ENCODE measurements at regions not wholly inside any gene's neighbourhood (a gene's known extent, or its start where the extent isn't known, plus 50 kb on each side); places are given as distances from the start of the nearest gene placed in this dataset.

DNA sequence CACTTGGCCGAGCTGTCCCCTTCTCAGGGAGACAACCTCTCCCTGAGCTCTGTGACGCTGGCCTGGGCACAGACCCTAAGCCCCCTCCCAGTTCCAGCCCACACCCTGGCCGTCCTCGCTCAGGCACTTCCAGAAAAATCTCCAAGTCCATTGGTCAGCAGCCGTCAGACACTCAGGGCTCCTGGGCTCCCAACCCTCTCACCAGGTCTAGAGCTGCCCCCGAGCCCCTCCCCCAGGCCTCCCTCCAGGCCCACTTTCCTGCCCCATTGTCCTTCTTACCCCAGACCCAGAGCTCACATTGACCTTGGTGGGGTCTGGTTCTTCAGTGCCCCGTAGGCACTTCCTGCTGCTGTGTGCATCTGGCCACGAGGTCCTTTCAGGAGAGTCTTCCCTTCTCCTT lies 249.3 kb upstream of the RTL1 start:
- H3K9ac ChIP-seq (ENCODE audit: low read length), result no peak overlapping the region
- FAIRE-seq, result no peak
- peaks cover 8% of the 10 kb centered on the region for H3K27me3 ChIP-seq (ENCODE audit: insufficient read depth, low read length)
- H3K4me2 ChIP-seq (ENCODE audit: low read length), result no peak overlapping the region
- no peaks in the 10 kb centered on the region for H3K79me2 ChIP-seq (ENCODE audit: insufficient read depth, low read length)
- H3K36me3 ChIP-seq (ENCODE audit: insufficient read depth, low read length), result no peaks in the 10 kb centered on the region
- no peaks in the 10 kb centered on the region for H3K9me3 ChIP-seq (ENCODE audit: insufficient read depth, low read depth, low read length)
- no peak overlapping the region for H2AFZ ChIP-seq (ENCODE audit: low read depth, low read length)
- peaks cover 11% of the 10 kb centered on the region for H3K4me1 ChIP-seq (ENCODE audit: insufficient read depth, low read length)
- TF ChIP-seq, protein P1, sequence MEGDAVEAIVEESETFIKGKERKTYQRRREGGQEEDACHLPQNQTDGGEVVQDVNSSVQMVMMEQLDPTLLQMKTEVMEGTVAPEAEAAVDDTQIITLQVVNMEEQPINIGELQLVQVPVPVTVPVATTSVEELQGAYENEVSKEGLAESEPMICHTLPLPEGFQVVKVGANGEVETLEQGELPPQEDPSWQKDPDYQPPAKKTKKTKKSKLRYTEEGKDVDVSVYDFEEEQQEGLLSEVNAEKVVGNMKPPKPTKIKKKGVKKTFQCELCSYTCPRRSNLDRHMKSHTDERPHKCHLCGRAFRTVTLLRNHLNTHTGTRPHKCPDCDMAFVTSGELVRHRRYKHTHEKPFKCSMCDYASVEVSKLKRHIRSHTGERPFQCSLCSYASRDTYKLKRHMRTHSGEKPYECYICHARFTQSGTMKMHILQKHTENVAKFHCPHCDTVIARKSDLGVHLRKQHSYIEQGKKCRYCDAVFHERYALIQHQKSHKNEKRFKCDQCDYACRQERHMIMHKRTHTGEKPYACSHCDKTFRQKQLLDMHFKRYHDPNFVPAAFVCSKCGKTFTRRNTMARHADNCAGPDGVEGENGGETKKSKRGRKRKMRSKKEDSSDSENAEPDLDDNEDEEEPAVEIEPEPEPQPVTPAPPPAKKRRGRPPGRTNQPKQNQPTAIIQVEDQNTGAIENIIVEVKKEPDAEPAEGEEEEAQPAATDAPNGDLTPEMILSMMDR (IDR thresholded peaks at IDR 0.05; ENCODE audit: insufficient read depth, low read depth, low read length), result no peak
- TF ChIP-seq EZH2 (IDR thresholded peaks at IDR 0.05; ENCODE audit: insufficient read depth, low read length), result no peak
- DNase-seq (ENCODE audit: low read depth), result no peak
- peaks cover 6% of the 10 kb centered on the region for H3K27me3 Mint-ChIP-seq (ENCODE audit: low read depth, unreplicated experiment)
- H3K36me3 Mint-ChIP-seq (ENCODE audit: low read depth, unreplicated experiment), result no peaks in the 10 kb centered on the region
- H4K20me1 ChIP-seq (ENCODE audit: insufficient read depth, low read length), result no peaks in the 10 kb centered on the region
- no peak overlapping the region for H3K27ac Mint-ChIP-seq (ENCODE audit: unreplicated experiment)
- H3K4me1 Mint-ChIP-seq (ENCODE audit: low read depth, unreplicated experiment), result peaks cover 10% of the 10 kb centered on the region
- H3K4me3 Mint-ChIP-seq (ENCODE audit: unreplicated experiment), result no peak overlapping the region
- no peak overlapping the region for H3K27ac ChIP-seq (ENCODE audit: low read depth, low read length)
- H3K4me3 ChIP-seq (ENCODE audit: insufficient read depth, low read depth, low read length), result no peak overlapping the region
- H3K9me3 Mint-ChIP-seq (ENCODE audit: unreplicated experiment), result peaks cover 2% of the 10 kb centered on the region

DNA sequence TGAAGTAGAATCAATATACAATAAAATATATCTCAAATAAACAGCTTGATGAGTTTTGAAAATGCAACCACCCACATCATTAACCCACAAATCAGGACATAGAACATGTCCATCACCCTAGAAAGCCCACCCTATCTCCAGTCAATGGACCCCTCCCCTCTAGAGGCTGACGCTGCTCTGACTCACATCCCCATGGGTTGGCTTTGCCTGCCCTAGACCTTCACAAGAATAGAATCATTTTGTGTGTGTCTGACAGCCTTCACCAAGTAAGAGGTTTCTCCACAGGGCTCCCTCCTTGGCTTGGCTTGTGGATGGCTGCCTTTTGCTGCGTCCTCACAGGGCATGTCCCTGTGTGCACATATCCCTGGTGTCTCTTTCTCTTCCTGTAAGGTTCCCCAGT lies 250.2 kb upstream of the RTL1 start:
- H3K4me1 ChIP-seq (ENCODE audit: insufficient read depth, low read length), result peaks cover 9% of the 10 kb centered on the region
- H3K36me3 ChIP-seq (ENCODE audit: insufficient read depth, low read length), result no peaks in the 10 kb centered on the region
- TF ChIP-seq, protein P1 (IDR thresholded peaks at IDR 0.05; ENCODE audit: insufficient read depth, low read depth, low read length), result no peak
- no peak for TF ChIP-seq EZH2 (IDR thresholded peaks at IDR 0.05; ENCODE audit: insufficient read depth, low read length)
- DNase-seq (ENCODE audit: low read depth) (no peak), FAIRE-seq (no peak)
- H3K36me3 Mint-ChIP-seq (ENCODE audit: low read depth, unreplicated experiment), result no peaks in the 10 kb centered on the region
- no peak overlapping the region for H3K4me3 Mint-ChIP-seq (ENCODE audit: unreplicated experiment)
- H4K20me1 ChIP-seq (ENCODE audit: insufficient read depth, low read length), result no peaks in the 10 kb centered on the region
- no peak overlapping the region for H3K4me2 ChIP-seq (ENCODE audit: low read length)
- H3K4me3 ChIP-seq (ENCODE audit: insufficient read depth, low read depth, low read length), result no peak overlapping the region
- peaks cover 8% of the 10 kb centered on the region for H3K27me3 ChIP-seq (ENCODE audit: insufficient read depth, low read length)
- no peaks in the 10 kb centered on the region for H3K9me3 ChIP-seq (ENCODE audit: insufficient read depth, low read depth, low read length)
- H3K27me3 Mint-ChIP-seq (ENCODE audit: low read depth, unreplicated experiment), result peaks cover 6% of the 10 kb centered on the region
- H3K4me1 Mint-ChIP-seq (ENCODE audit: low read depth, unreplicated experiment), result peaks cover 5% of the 10 kb centered on the region
- H2AFZ ChIP-seq (ENCODE audit: low read depth, low read length), result no peak overlapping the region
- H3K27ac Mint-ChIP-seq (ENCODE audit: unreplicated experiment), result no peak overlapping the region
- H3K27ac ChIP-seq (ENCODE audit: low read depth, low read length), result no peak overlapping the region
- no peaks in the 10 kb centered on the region for H3K79me2 ChIP-seq (ENCODE audit: insufficient read depth, low read length)
- H3K9ac ChIP-seq (ENCODE audit: low read length), result no peak overlapping the region
- no peaks in the 10 kb centered on the region for H3K9me3 Mint-ChIP-seq (ENCODE audit: unreplicated experiment)

DNA sequence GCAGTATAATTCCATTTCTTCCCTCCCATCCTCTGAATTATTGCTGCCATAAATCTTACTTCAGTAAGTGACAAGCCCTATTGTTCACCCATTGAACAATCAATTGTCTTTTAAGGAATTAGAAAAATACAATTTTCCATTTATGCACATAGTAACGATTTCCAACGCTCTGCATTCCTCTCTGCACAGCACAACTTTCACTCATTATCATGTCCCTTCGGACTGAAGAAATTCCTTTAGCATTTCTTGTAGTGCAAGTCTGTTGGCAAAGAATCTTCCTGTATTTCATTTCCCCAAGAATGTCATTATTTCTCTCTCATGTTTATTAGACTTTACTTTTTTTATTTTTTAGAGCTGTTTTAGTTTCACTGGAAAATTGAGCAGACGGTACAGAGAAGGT lies 252.1 kb upstream of the RTL1 start:
- H3K4me3 ChIP-seq (ENCODE audit: insufficient read depth, low read depth, low read length), result no peak overlapping the region
- H3K9me3 Mint-ChIP-seq (ENCODE audit: unreplicated experiment), result no peaks in the 10 kb centered on the region
- no peak overlapping the region for H2AFZ ChIP-seq (ENCODE audit: low read depth, low read length)
- H3K27ac ChIP-seq (ENCODE audit: low read depth, low read length), result no peak overlapping the region
- TF ChIP-seq, protein P1 (IDR thresholded peaks at IDR 0.05; ENCODE audit: insufficient read depth, low read depth, low read length), result no peak
- no peak for TF ChIP-seq EZH2 (IDR thresholded peaks at IDR 0.05; ENCODE audit: insufficient read depth, low read length)
- no peaks in the 10 kb centered on the region for H3K36me3 Mint-ChIP-seq (ENCODE audit: low read depth, unreplicated experiment)
- H3K36me3 ChIP-seq (ENCODE audit: insufficient read depth, low read length), result no peaks in the 10 kb centered on the region
- H3K27me3 ChIP-seq (ENCODE audit: insufficient read depth, low read length), result peaks cover 2% of the 10 kb centered on the region
- no peak overlapping the region for H3K4me2 ChIP-seq (ENCODE audit: low read length)
- no peaks in the 10 kb centered on the region for H3K79me2 ChIP-seq (ENCODE audit: insufficient read depth, low read length)
- H3K27ac Mint-ChIP-seq (ENCODE audit: unreplicated experiment), result no peak overlapping the region
- no peaks in the 10 kb centered on the region for H4K20me1 ChIP-seq (ENCODE audit: insufficient read depth, low read length)
- H3K9ac ChIP-seq (ENCODE audit: low read length), result no peak overlapping the region
- peaks cover 5% of the 10 kb centered on the region for H3K4me1 Mint-ChIP-seq (ENCODE audit: low read depth, unreplicated experiment)
- FAIRE-seq (no peak), DNase-seq (ENCODE audit: low read depth) (no peak)
- peaks cover 6% of the 10 kb centered on the region for H3K27me3 Mint-ChIP-seq (ENCODE audit: low read depth, unreplicated experiment)
- H3K4me1 ChIP-seq (ENCODE audit: insufficient read depth, low read length), result peaks cover 9% of the 10 kb centered on the region
- no peaks in the 10 kb centered on the region for H3K9me3 ChIP-seq (ENCODE audit: insufficient read depth, low read depth, low read length)
- no peak overlapping the region for H3K4me3 Mint-ChIP-seq (ENCODE audit: unreplicated experiment)

All from astrocyte (in vitro differentiated cells and primary cell).